Ishikawa (cell line): ENCODE measurements at regions not wholly inside any gene's neighbourhood (a gene's known extent, or its start where the extent isn't known, plus 50 kb on each side); places are given as distances from the start of the nearest gene placed in this dataset.

Experiments
- CEBPB ChIP-seq: IDR thresholded peaks from 2 replicates; pipeline ENCODE4 v1.6.1; 2012
- CREB1 ChIP-seq: IDR thresholded peaks from 2 replicates; pipeline ENCODE4 v1.6.1; 2012; ENCODE audit warnings: low read depth
- EP300 ChIP-seq: IDR thresholded peaks from 2 replicates; pipeline ENCODE4 v1.6.1; 2012; ENCODE audit warnings: borderline replicate concordance
- FOXM1 ChIP-seq: IDR thresholded peaks from 2 replicates; pipeline ENCODE4 v1.6.1; 2012; ENCODE audit warnings: low read depth, borderline replicate concordance
- RAD21 ChIP-seq: IDR thresholded peaks from 2 replicates; pipeline ENCODE4 v1.6.1; 2012; ENCODE audit warnings: low read depth
- REST ChIP-seq: IDR thresholded peaks from 2 replicates; pipeline ENCODE4 v1.6.1; 2012; ENCODE audit warnings: low read depth, mild to moderate bottlenecking
- TEAD4 ChIP-seq: IDR thresholded peaks from 2 replicates; pipeline ENCODE4 v1.6.1; 2012
- YY1 ChIP-seq: IDR thresholded peaks from 2 replicates; pipeline ENCODE4 v1.6.1; 2012; ENCODE audit warnings: low read depth
- ZBTB7A ChIP-seq: IDR thresholded peaks from 2 replicates; pipeline ENCODE4 v1.6.1; 2012; ENCODE audit warnings: low read depth
- TF ChIP-seq, protein P1 (sequence below): IDR thresholded peaks from 2 replicates; pipeline ENCODE4 v1.6.1; 2012

DNA sequence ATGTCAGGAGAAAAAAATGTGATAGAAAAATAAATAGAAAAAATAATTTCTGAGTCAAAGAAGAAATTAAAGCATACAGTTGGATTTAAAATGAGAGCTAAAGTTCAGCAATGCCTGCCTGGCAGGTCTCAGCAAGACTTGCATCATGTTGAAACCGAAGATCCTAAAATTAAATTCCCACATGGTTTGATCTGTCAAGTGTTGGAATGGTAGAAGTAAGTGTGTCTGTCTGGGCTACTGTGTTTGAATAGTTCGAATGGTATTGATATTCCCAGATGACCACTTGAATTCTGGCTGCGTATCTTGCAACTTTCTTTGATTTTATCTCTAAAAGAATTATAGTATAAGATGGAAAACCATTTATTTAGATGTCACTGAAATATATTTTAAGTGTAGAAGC, 1349.6 kb downstream of the EPHA7 start:
- no peak for TF ChIP-seq CEBPB
- TF ChIP-seq, protein P1, sequence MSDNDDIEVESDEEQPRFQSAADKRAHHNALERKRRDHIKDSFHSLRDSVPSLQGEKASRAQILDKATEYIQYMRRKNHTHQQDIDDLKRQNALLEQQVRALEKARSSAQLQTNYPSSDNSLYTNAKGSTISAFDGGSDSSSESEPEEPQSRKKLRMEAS, result no peak
- no peak for TF ChIP-seq TEAD4
- TF ChIP-seq CREB1, result no peak
- TF ChIP-seq RAD21, result no peak
- no peak for TF ChIP-seq REST
- no peak for TF ChIP-seq YY1
- no peak for TF ChIP-seq FOXM1
- TF ChIP-seq EP300, result no peak
- TF ChIP-seq ZBTB7A, result no peak
